ENCODE measurements at regions not wholly inside any gene's neighbourhood (a gene's known extent, or its start where the extent isn't known, plus 50 kb on each side); places are given as distances from the start of the nearest gene placed in this dataset.

- Histone ChIP-seq H3K27ac (ENCODE audit: low read depth in 1 of 2, low read length in 2 of 2) (no peak overlapping the region), H3K9ac (ENCODE audit: low read depth in 1 of 2, low read length in 2 of 2) (no peak overlapping the region), H3K9me3 (ENCODE audit: control insufficient read depth in 4 of 4, low read length in 3 of 4) (no peaks in the 10 kb centered on the region), H3K4me1 (ENCODE audit: control insufficient read depth in 4 of 4, insufficient read depth in 4 of 4, low read length in 3 of 4) (peaks cover 0 to 6% (median 3%) of the 10 kb centered on the region in 4 donors), H3K27me3 (ENCODE audit: control insufficient read depth in 4 of 4, insufficient read depth in 4 of 4, low read length in 3 of 4) (no peaks in the 10 kb centered on the region), H3K4me3 (ENCODE audit: low read depth in 1 of 3, low read length in 3 of 3) (no peak overlapping the region), H3K36me3 (ENCODE audit: control insufficient read depth in 4 of 4, insufficient read depth in 3 of 4, low read depth in 1 of 4, low read length in 3 of 4) (no peaks in the 10 kb centered on the region)
- 70% methylated on average over 1 of the region's 1 CpG for WGBS
- TF ChIP-seq NR2F2 (IDR thresholded peaks at IDR 0.05) (no peak), EGR1 (IDR thresholded peaks at IDR 0.05; ENCODE audit: low read depth in 2 of 2) (no peak), GABPA (IDR thresholded peaks at IDR 0.05 in 1 of 2, conservative IDR thresholded peaks at IDR 0.05 in 1 of 2) (no peak)
- TF ChIP-seq, protein P1, sequence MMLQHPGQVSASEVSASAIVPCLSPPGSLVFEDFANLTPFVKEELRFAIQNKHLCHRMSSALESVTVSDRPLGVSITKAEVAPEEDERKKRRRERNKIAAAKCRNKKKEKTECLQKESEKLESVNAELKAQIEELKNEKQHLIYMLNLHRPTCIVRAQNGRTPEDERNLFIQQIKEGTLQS (IDR thresholded peaks at IDR 0.05): no peak
- DNase-seq (ENCODE audit: low spot score): no peak
These were observed 135.3 kb upstream of the SLC1A4 start for GRCh38 chr2:64853894-64854293.

GRCh38 chr2:64854773-64855237, 134.4 kb upstream of the SLC1A4 start:
- 83% methylated on average over 1 of the region's 1 CpG for WGBS
- TF ChIP-seq HNF4G (IDR thresholded peaks at IDR 0.05): no peak
- TF ChIP-seq FOXA2 (IDR thresholded peaks at IDR 0.05): no peak
- no peak overlapping the region for H3K9ac ChIP-seq (ENCODE audit: low read depth in 1 of 2, low read length in 2 of 2)
- no peak overlapping the region for H3K4me3 ChIP-seq (ENCODE audit: low read depth in 1 of 3, low read length in 3 of 3)
- DNase-seq (ENCODE audit: low spot score): no peak
- no peaks in the 10 kb centered on the region for H3K27me3 ChIP-seq (ENCODE audit: control insufficient read depth in 4 of 4, insufficient read depth in 4 of 4, low read length in 3 of 4)
- no peak overlapping the region for H3K27ac ChIP-seq (ENCODE audit: low read depth in 1 of 2, low read length in 2 of 2)
- H3K36me3 ChIP-seq (ENCODE audit: control insufficient read depth in 4 of 4, insufficient read depth in 3 of 4, low read depth in 1 of 4, low read length in 3 of 4): no peaks in the 10 kb centered on the region
- H3K9me3 ChIP-seq (ENCODE audit: control insufficient read depth in 4 of 4, low read length in 3 of 4): no peaks in the 10 kb centered on the region
- peaks cover 0 to 15% (median 9%) of the 10 kb centered on the region in 4 donors for H3K4me1 ChIP-seq (ENCODE audit: control insufficient read depth in 4 of 4, insufficient read depth in 4 of 4, low read length in 3 of 4)

DNA sequence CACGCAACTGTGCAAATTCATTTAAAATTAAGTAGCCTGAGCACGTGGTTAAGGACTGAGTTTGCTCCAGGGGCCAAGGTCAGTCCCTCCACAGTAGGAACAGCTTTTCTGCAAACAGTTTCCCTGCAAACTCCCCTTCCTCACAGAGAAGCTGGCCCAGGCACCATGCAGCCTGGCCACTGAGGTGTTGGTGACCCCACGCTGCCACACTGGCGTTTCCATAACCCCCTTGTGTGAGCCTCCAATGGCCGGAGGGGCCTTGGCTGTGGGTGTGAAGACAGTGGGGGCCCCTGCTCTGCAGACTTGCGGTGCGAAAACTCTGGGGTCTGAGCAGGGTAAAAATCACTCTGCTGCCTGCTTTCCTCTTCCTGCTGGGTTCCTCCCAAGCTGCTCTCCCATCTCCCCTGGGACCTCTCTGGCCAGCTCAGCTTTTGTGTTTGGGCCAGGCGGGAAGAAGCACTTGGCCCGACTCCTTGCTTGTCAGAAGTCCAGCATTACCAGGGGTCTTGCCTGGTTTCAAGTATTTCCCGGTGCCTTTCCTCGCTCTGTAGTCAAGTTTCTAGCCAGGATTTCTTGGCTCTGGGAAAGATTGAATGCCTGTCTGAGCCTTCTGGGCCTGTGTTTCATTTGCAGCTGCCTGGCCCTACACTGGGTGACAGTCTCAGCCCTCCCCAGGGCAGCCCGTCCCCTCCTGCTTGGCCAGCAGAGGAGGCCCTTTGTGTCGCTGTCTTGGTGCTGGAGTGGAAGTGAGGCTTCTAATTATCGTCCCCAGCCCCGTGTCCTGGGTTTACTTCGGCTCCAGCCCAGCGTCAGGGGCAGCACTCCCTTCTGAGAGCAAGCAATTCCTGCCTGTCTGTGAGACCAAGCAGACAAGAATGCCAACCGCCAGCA, 131.4 kb upstream of the SLC1A4 start:
- Histone ChIP-seq H3K36me3 (ENCODE audit: control insufficient read depth in 4 of 4, insufficient read depth in 3 of 4, low read depth in 1 of 4, low read length in 3 of 4) (no peaks in the 10 kb centered on the region), H3K27ac (ENCODE audit: low read depth in 1 of 2, low read length in 2 of 2) (peak overlapping the region; percentile 33 to 61), H3K9me3 (ENCODE audit: control insufficient read depth in 4 of 4, low read length in 3 of 4) (no peaks in the 10 kb centered on the region), H3K4me1 (ENCODE audit: control insufficient read depth in 4 of 4, insufficient read depth in 4 of 4, low read length in 3 of 4) (peaks cover 0 to 17% (median 9%) of the 10 kb centered on the region in 4 donors), H3K9ac (ENCODE audit: low read depth in 1 of 2, low read length in 2 of 2) (no peak overlapping the region), H3K27me3 (ENCODE audit: control insufficient read depth in 4 of 4, insufficient read depth in 4 of 4, low read length in 3 of 4) (no peaks in the 10 kb centered on the region), H3K4me3 (ENCODE audit: low read depth in 1 of 3, low read length in 3 of 3) (no peak overlapping the region)
- no peak for DNase-seq (ENCODE audit: low spot score)
- peak in 1 of 2 donors; percentile 16 for TF ChIP-seq RAD21 (IDR thresholded peaks at IDR 0.05)
- no peak for TF ChIP-seq TAF1 (conservative IDR thresholded peaks at IDR 0.05)
- 83% methylated on average over 18 of the region's 18 CpGs for WGBS

GRCh38 chr2:64858541-64859311, 130.5 kb upstream of the SLC1A4 start:
- no peaks in the 10 kb centered on the region for H3K27me3 ChIP-seq (ENCODE audit: control insufficient read depth in 4 of 4, insufficient read depth in 4 of 4, low read length in 3 of 4)
- no peaks in the 10 kb centered on the region for H3K9me3 ChIP-seq (ENCODE audit: control insufficient read depth in 4 of 4, low read length in 3 of 4)
- no peaks in the 10 kb centered on the region for H3K36me3 ChIP-seq (ENCODE audit: control insufficient read depth in 4 of 4, insufficient read depth in 3 of 4, low read depth in 1 of 4, low read length in 3 of 4)
- peak overlapping the region; percentile 61 to 78 for H3K27ac ChIP-seq (ENCODE audit: low read depth in 1 of 2, low read length in 2 of 2)
- WGBS: 47% methylated on average over 10 of the region's 10 CpGs
- DNase-seq (ENCODE audit: low spot score): no peak
- peaks cover 0 to 17% (median 9%) of the 10 kb centered on the region in 4 donors for H3K4me1 ChIP-seq (ENCODE audit: control insufficient read depth in 4 of 4, insufficient read depth in 4 of 4, low read length in 3 of 4)
- H3K4me3 ChIP-seq (ENCODE audit: low read depth in 1 of 3, low read length in 3 of 3): peak overlapping the region; percentile 30 to 54 (median 53)
- H3K9ac ChIP-seq (ENCODE audit: low read depth in 1 of 2, low read length in 2 of 2): peak overlapping the region in 1 of 2 donors; percentile 40
- no peak for TF ChIP-seq TAF1 (conservative IDR thresholded peaks at IDR 0.05)
- TF ChIP-seq EGR1 (IDR thresholded peaks at IDR 0.05; ENCODE audit: low read depth in 2 of 2): peak in 1 of 2 donors; percentile 10

Measured in liver (tissue), 7 donors.